Large intestine (tissue), 3 donors: ENCODE measurements at regions not wholly inside any gene's neighbourhood (a gene's known extent, or its start where the extent isn't known, plus 50 kb on each side); places are given as distances from the start of the nearest gene placed in this dataset.
"Not testable (repeated sequence)": the region's sequence is repeated elsewhere in the genome, so short reads cannot be mapped to it uniquely, and the experiment has no call there.

Experiments used
- DNase-seq, 2 donors: peaks; one replicate each; pipeline versions ENCODE4 v3.0.0 to v3.0.0-alpha.2; 2013
- H3K27ac ChIP-seq: one replicate; pipeline ENCODE4 v1.5.1; 2013; ENCODE audit warnings: low read length
- H3K27me3 ChIP-seq: 2 replicates; pipeline ENCODE4 v1.6.1; 2013; ENCODE audit warnings: low read length; ENCODE audit not compliant: control insufficient read depth, insufficient read depth
- H3K36me3 ChIP-seq: 2 replicates; pipeline ENCODE4 v1.6.1; 2013; ENCODE audit warnings: low read length; ENCODE audit not compliant: control insufficient read depth, insufficient read depth
- H3K4me1 ChIP-seq: one replicate; pipeline ENCODE4 v1.6.1; 2013; ENCODE audit warnings: low read length; ENCODE audit not compliant: control insufficient read depth, insufficient read depth
- H3K4me3 ChIP-seq: one replicate; pipeline ENCODE4 v1.5.1; 2013; ENCODE audit warnings: low read length
- H3K9me3 ChIP-seq: one replicate; pipeline ENCODE4 v1.6.1; 2013; ENCODE audit warnings: mild to moderate bottlenecking, low read depth, low read length, moderate library complexity; ENCODE audit not compliant: control insufficient read depth
- WGBS: methylation state at CpG from one replicate; pipeline ENCODE4 v1.1.5; 2013; ENCODE audit warnings: low lambda C conversion rate; ENCODE audit not compliant: insufficient coverage; 5-methylcytosine and 5-hydroxymethylcytosine counted together

DNA sequence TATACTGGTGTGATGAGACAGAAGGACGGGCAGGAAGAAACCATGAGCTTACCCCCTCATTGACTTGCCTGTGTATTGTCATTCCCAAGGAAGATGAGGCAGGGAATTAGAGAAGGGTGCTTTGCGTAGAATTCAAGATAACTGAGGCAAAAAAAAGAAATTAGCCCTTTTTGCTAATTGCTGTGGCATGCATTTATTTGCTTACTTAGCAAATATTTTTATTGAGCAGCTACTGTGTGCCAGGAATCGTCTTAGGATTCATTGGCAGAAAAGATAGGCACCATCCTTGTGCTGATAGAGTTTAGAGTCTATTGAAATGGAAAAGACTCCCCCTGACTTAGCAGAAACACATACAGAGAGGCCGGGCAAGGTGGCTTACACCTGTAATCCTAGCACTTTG lies 541.9 kb downstream of the TMEM114 start:
- H3K36me3 ChIP-seq: no peaks in the 10 kb centered on the region
- H3K4me1 ChIP-seq: no peaks in the 10 kb centered on the region
- H3K9me3 ChIP-seq: peaks cover 2% of the 10 kb centered on the region
- no peak overlapping the region for H3K27ac ChIP-seq
- no peak for DNase-seq
- no peaks in the 10 kb centered on the region for H3K27me3 ChIP-seq
- no peak overlapping the region for H3K4me3 ChIP-seq
- WGBS: 80% methylated on average over 1 of the region's 4 CpGs

- no peaks in the 10 kb centered on the region for H3K4me1 ChIP-seq
- WGBS: no CpG with 5 or more reads among the region's 7 CpGs
- no peak overlapping the region for H3K4me3 ChIP-seq
- H3K27ac ChIP-seq: no peak overlapping the region
- H3K27me3 ChIP-seq: no peaks in the 10 kb centered on the region
- peaks cover 2% of the 10 kb centered on the region for H3K9me3 ChIP-seq
- no peak for DNase-seq
- H3K36me3 ChIP-seq: no peaks in the 10 kb centered on the region
Measured at GRCh38 chr16:8047736-8048135, 542.6 kb downstream of the TMEM114 start.

GRCh38 chr16:8044796-8045195 lies 545.5 kb downstream of the TMEM114 start:
- Histone ChIP-seq H3K36me3 (no peaks in the 10 kb centered on the region), H3K27ac (no peak overlapping the region), H3K4me3 (no peak overlapping the region), H3K27me3 (no peaks in the 10 kb centered on the region), H3K9me3 (no peaks in the 10 kb centered on the region), H3K4me1 (no peaks in the 10 kb centered on the region)
- no CpG with 5 or more reads among the region's 5 CpGs for WGBS
- no peak for DNase-seq

- Histone ChIP-seq H3K4me1 (no peaks in the 10 kb centered on the region), H3K36me3 (no peaks in the 10 kb centered on the region), H3K9me3 (no peaks in the 10 kb centered on the region), H3K27ac (no peak overlapping the region), H3K4me3 (no peak overlapping the region), H3K27me3 (no peaks in the 10 kb centered on the region)
- DNase-seq: no peak
- WGBS: no CpG with 5 or more reads among the region's 3 CpGs
Measured at GRCh38 chr16:8032406-8032805, 557.9 kb downstream of the TMEM114 start.

DNA sequence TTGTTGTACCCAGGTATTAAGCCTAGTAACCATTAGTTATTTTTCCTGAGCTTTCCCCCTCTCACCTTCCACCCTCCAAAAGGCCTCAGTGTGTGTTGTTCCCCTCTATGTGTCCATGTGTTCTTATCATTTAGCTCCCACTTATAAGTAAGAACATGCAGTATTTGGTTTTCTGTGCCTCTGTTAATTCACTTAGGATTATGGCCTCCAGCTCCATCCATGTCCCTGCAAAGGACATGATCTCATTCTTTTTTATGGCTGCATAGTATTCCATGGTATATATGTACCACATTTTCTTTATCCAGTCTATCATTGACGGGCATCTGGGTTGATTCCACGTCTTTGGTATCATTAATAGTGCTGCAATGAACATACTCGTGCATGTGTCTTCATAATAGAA lies 560.3 kb downstream of the TMEM114 start:
- not testable (repeated sequence) for H3K4me3 ChIP-seq, H3K9me3 ChIP-seq, DNase-seq, H3K4me1 ChIP-seq, H3K27ac ChIP-seq, H3K36me3 ChIP-seq, H3K27me3 ChIP-seq
- WGBS: no CpG with 5 or more reads among the region's 3 CpGs

DNA sequence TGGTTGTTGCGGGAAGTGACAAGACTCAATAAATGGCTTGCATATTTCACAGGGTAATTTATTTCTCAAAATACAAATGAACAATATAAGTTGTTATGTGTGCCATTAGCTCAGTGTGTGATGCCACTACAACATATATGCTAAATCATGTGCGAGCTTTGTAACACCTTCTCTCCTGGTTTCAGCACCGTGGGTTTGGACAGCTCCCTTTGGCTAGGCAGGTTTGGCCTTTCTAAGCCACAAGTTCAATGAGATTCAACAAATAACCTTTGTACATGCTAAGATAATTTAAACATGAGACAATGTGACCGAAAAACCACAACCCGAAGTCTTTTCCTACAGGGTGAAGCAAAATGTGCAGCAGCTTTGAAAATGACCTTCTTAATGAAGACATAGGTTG lies 563.9 kb downstream of the TMEM114 start:
- DNase-seq: no peak
- WGBS: 40% methylated on average over 1 of the region's 5 CpGs
- H3K9me3 ChIP-seq: no peaks in the 10 kb centered on the region

DNA sequence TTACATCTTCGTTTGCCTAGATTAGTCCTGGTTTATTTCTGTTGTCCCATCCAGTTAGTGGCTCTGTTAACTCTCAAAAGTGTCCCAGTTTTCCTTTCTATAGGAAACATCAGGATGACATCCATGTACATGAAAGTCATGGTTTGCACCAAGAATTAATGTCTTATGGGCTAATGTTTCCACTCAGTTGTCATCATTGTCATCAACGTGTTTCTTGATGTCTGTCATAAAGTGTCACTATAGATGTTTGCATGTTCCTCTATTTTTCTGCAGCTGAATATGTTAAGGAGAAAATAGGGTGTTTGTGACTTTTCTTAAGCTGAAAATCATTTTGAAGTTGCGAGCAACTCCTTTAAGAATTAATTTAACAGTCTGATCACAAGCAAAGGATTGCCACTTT lies 567.0 kb downstream of the TMEM114 start:
- no peak overlapping the region for H3K4me3 ChIP-seq
- no peaks in the 10 kb centered on the region for H3K36me3 ChIP-seq
- WGBS: no CpG with 5 or more reads among the region's 3 CpGs
- H3K9me3 ChIP-seq: no peaks in the 10 kb centered on the region
- DNase-seq: no peak
- H3K27me3 ChIP-seq: no peaks in the 10 kb centered on the region
- H3K4me1 ChIP-seq: no peaks in the 10 kb centered on the region
- H3K27ac ChIP-seq: no peak overlapping the region

More for the DNA sequence above, 563.9 kb downstream of the TMEM114 start:
- Histone ChIP-seq H3K36me3 (no peaks in the 10 kb centered on the region), H3K4me3 (no peak overlapping the region), H3K27ac (no peak overlapping the region), H3K27me3 (no peaks in the 10 kb centered on the region), H3K4me1 (no peaks in the 10 kb centered on the region)

DNA sequence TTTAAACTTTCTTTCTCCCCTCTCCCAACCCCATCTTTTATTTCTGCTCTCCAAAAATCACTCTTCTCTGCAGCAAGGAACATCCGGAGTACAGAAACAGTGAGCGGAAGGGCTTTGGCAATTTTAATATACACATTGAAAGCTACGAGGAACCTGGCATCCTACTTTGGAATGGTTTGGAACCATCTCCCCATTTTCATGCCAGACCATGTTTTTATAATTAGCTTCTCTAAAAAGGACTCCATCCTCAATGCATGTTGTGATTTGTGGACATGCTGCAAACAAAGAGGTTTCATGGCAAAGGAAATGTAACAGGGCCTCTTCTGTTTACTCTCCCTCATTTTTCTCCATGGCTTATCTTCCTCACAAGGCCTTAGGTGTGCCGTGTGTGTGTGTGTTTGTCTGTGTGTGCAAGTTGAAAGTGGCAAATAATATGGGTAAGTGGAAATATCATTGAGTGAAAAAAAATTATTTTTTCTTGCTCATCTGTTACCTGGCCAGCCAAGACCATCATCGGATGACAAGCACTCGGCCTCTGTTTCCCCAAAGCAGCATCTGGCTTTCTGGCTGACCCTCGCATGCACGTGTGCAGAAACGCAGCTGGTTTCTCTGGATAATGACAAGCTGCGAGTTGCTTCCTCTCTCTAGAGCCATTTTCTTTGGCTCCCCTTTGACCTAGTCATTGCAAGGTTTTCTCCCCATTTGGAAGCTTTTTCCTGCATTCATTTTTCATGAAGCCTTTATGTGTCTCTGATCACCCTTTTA lies 585.0 kb downstream of the TMEM114 start:
- Histone ChIP-seq H3K36me3 (no peaks in the 10 kb centered on the region), H3K27me3 (no peaks in the 10 kb centered on the region), H3K27ac (no peak overlapping the region), H3K4me1 (no peaks in the 10 kb centered on the region), H3K9me3 (no peaks in the 10 kb centered on the region), H3K4me3 (no peak overlapping the region)
- WGBS: 88% methylated on average over 3 of the region's 10 CpGs
- no peak for DNase-seq

- Histone ChIP-seq H3K4me1 (no peaks in the 10 kb centered on the region), H3K36me3 (no peaks in the 10 kb centered on the region), H3K4me3 (no peak overlapping the region), H3K27ac (no peak overlapping the region), H3K9me3 (no peaks in the 10 kb centered on the region), H3K27me3 (no peaks in the 10 kb centered on the region)
- no peak for DNase-seq
- 97% methylated on average over 5 of the region's 11 CpGs for WGBS
Measured at GRCh38 chr16:7998789-7999453, 591.4 kb downstream of the TMEM114 start.

DNA sequence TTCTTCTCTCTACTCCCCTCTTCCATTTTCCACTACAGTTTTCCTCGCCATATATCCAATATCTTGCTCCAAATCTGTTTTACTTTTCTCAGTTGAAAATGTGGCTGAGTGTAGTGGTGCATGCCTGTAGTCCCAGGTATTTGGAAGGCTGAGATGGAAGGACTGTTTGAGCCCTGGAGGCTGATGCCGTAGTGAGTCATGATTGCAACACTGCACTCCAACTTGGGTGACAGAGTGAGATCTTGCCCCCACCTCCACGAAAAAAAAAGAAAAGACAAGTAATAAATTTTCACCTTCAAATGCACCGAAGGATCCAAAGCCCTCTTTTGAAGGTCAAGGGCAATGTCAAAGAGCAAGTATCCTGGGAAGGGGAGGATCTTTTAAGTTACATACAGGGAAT lies 592.3 kb downstream of the TMEM114 start:
- WGBS: no CpG with 5 or more reads among the region's 4 CpGs
- no peak overlapping the region for H3K27ac ChIP-seq
- no peak for DNase-seq
- no peaks in the 10 kb centered on the region for H3K36me3 ChIP-seq
- H3K9me3 ChIP-seq: no peaks in the 10 kb centered on the region
- H3K4me1 ChIP-seq: no peaks in the 10 kb centered on the region
- no peak overlapping the region for H3K4me3 ChIP-seq
- no peaks in the 10 kb centered on the region for H3K27me3 ChIP-seq

DNA sequence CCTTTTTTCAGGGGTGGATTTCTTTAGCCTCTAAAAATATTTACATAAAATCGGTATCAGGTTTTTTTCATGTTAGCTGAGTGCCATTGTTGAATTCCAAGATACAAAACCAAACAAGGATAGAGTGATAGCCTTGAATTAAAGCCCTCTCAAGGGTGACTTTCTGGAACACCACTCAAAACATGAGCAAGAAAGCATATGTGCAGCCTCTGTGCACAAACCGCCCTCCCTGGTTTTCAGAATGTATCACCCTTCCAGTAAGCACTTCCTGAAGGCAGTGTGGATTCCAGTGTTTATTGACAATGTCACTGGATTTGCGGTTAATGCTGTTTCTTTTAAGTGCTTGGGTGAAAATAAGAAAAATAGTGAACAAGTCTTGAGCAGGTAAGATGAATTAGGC lies 597.7 kb downstream of the TMEM114 start:
- Histone ChIP-seq H3K36me3 (no peaks in the 10 kb centered on the region), H3K4me1 (no peaks in the 10 kb centered on the region), H3K27me3 (no peaks in the 10 kb centered on the region), H3K9me3 (no peaks in the 10 kb centered on the region), H3K27ac (no peak overlapping the region), H3K4me3 (no peak overlapping the region)
- no peak for DNase-seq
- WGBS: 80% methylated on average over 1 of the region's 3 CpGs
